Body of pancreas (tissue), 4 donors: ENCODE measurements at regions not wholly inside any gene's neighbourhood (a gene's known extent, or its start where the extent isn't known, plus 50 kb on each side); places are given as distances from the start of the nearest gene placed in this dataset.

Source experiments
- ATAC-seq: fragments of 150-250 bp; one replicate; pipeline ENCODE4 v1.9.1; 2016
- DNase-seq, 4 donors: peaks; one replicate each; pipeline ENCODE4 v3.0.0-alpha.2; 2019
- H3K27ac ChIP-seq, 4 donors: fragments of 200-600 bp; sonication (generic); 1 replicate in 3 of 4; 2 replicates in 1 of 4; pipeline versions ENCODE4 v1.5.1 to v1.6.1; 2016 to 2019; ENCODE audit warnings: mild to moderate bottlenecking in 1 of 4, mixed read lengths in 1 of 4, moderate library complexity in 1 of 4
- H3K27me3 ChIP-seq, 2 donors: fragments of 200-600 bp; sonication (generic); one replicate each; pipeline ENCODE4 v1.6.0; 2016; ENCODE audit warnings: mild to moderate bottlenecking in 1 of 2
- H3K36me3 ChIP-seq, 2 donors: fragments of 200-600 bp; sonication (generic); replicated peaks in 1 of 2; 2 replicates each; pipeline ENCODE4 v1.5.1; 2016; ENCODE audit warnings: low read depth in 2 of 2; ENCODE audit not compliant: insufficient read depth in 1 of 2
- H3K4me1 ChIP-seq: fragments of 200-600 bp; sonication (generic); one replicate; pipeline ENCODE4 v1.6.0; 2016
- H3K4me3 ChIP-seq, 2 donors: fragments of 200-600 bp; sonication (generic); 1 replicate in 1 of 2; 2 replicates in 1 of 2; pipeline ENCODE4 v1.5.1; 2016 to 2019
- H3K9me3 ChIP-seq, 3 donors: fragments of 200-600 bp; sonication (generic); 1 replicate in 2 of 3; 2 replicates in 1 of 3; pipeline ENCODE4 v1.5.1; 2016
- CTCF ChIP-seq, 7 experiments: fragments of 450-650 bp in 4 of 7; fragments of 200-600 bp in 3 of 7; sonication (generic) in 3 of 7; IDR thresholded peaks; one replicate each; pipeline ENCODE4 v1.5.1; 2016 to 2019; ENCODE audit warnings: antibody characterized with exemption in 7 of 7
- POLR2A ChIP-seq, 3 donors: fragments of 450-650 bp; IDR thresholded peaks; one replicate each; pipeline ENCODE4 v1.6.1; 2016; ENCODE audit warnings: antibody characterized with exemption in 3 of 3, mild to moderate bottlenecking in 2 of 3
- WGBS, 2 donors: methylation state at CpG; one replicate each; pipeline ENCODE4 v1.1.5; 2017; 5-methylcytosine and 5-hydroxymethylcytosine counted together
- intact Hi-C: fragments of 100-400 bp; cut with DNase I; formaldehyde crosslinking; loops from one replicate; pipeline ENCODE4 v1.15.1; 2023

GRCh38 chr1:79629414-79629813, 622.9 kb upstream of the ADGRL4 start:
- no peak for TF ChIP-seq CTCF (IDR thresholded peaks at IDR 0.05)
- no peak for TF ChIP-seq POLR2A (IDR thresholded peaks at IDR 0.05)
- Histone ChIP-seq H3K27me3 (no peaks in the 10 kb centered on the region), H3K4me3 (no peak overlapping the region), H3K36me3 (no peaks in the 10 kb centered on the region), H3K27ac (no peak overlapping the region), H3K9me3 (no peaks in the 10 kb centered on the region), H3K4me1 (no peaks in the 10 kb centered on the region)
- 94 to 98% methylated on average over 5 to 7 of the region's 7 CpGs for WGBS, 2 donors
- no peak for DNase-seq
- ATAC-seq = no peak
- intact Hi-C loops = no loop called here

- TF ChIP-seq POLR2A (IDR thresholded peaks at IDR 0.05) (no peak), CTCF (IDR thresholded peaks at IDR 0.05) (peak in 1 of 7 experiments; percentile 6)
- DNase-seq (no peak), ATAC-seq (no peak)
- H3K4me1 ChIP-seq = no peaks in the 10 kb centered on the region
- H3K9me3 ChIP-seq = no peaks in the 10 kb centered on the region
- no peaks in the 10 kb centered on the region for H3K27me3 ChIP-seq
- no peak overlapping the region for H3K4me3 ChIP-seq
- intact Hi-C loops = no loop called here
- H3K36me3 ChIP-seq = no peaks in the 10 kb centered on the region
- H3K27ac ChIP-seq = no peak overlapping the region
- 84 to 86% methylated on average over 2 of the region's 2 CpGs for WGBS, 2 donors
These were observed 611.2 kb upstream of the ADGRL4 start for GRCh38 chr1:79617777-79618176.

GRCh38 chr1:79614762-79615161, 608.2 kb upstream of the ADGRL4 start:
- Histone ChIP-seq H3K4me3 (no peak overlapping the region), H3K27me3 (no peaks in the 10 kb centered on the region), H3K27ac (no peak overlapping the region), H3K4me1 (no peaks in the 10 kb centered on the region), H3K9me3 (no peaks in the 10 kb centered on the region), H3K36me3 (no peaks in the 10 kb centered on the region)
- no peak for DNase-seq
- intact Hi-C loops = no loop called here
- TF ChIP-seq CTCF (IDR thresholded peaks at IDR 0.05) (no peak), POLR2A (IDR thresholded peaks at IDR 0.05) (no peak)
- no peak for ATAC-seq
- 57 to 60% methylated on average over 2 of the region's 2 CpGs for WGBS, 2 donors

- no peak for DNase-seq
- no peaks in the 10 kb centered on the region for H3K36me3 ChIP-seq
- H3K4me3 ChIP-seq = no peak overlapping the region
- TF ChIP-seq POLR2A (IDR thresholded peaks at IDR 0.05) = no peak
- no peak for TF ChIP-seq CTCF (IDR thresholded peaks at IDR 0.05)
- intact Hi-C loops = no loop called here
- no peak for ATAC-seq
- no peaks in the 10 kb centered on the region for H3K27me3 ChIP-seq
- no peak overlapping the region for H3K27ac ChIP-seq
- no peaks in the 10 kb centered on the region for H3K9me3 ChIP-seq
- H3K4me1 ChIP-seq = no peaks in the 10 kb centered on the region
These were observed 607.6 kb upstream of the ADGRL4 start for GRCh38 chr1:79614106-79614505.

- 34 to 82% methylated on average over 1 of the region's 1 CpG for WGBS, 2 donors
- Histone ChIP-seq H3K36me3 (no peaks in the 10 kb centered on the region), H3K4me1 (no peaks in the 10 kb centered on the region), H3K4me3 (no peak overlapping the region), H3K27me3 (no peaks in the 10 kb centered on the region), H3K27ac (no peak overlapping the region), H3K9me3 (no peaks in the 10 kb centered on the region)
- intact Hi-C loops = no loop called here
- no peak for DNase-seq
- ATAC-seq = no peak
- TF ChIP-seq CTCF (IDR thresholded peaks at IDR 0.05) (no peak), POLR2A (IDR thresholded peaks at IDR 0.05) (no peak)
These were observed 606.5 kb upstream of the ADGRL4 start for GRCh38 chr1:79613046-79613445.
